IMR-90 (cell line): ENCODE measurements at regions not wholly inside any gene's neighbourhood (a gene's known extent, or its start where the extent isn't known, plus 50 kb on each side); places are given as distances from the start of the nearest gene placed in this dataset.

Experiments used
- ATAC-seq: fragments of 200-7000 bp; cut with Tn5 transposase; 2 replicates; pipeline ENCODE4 v1.9.1; 2020; ENCODE audit warnings: low read depth, mild to moderate bottlenecking, moderate library complexity
- BruUV-seq: library from RNA; stranded (reverse); fragments of 400-500 nt; replicated peaks from 2 replicates; lab custom pipeline; 2021; lab: Mats Ljungman, UMichigan
- CTCF ChIA-PET: fragments of 300-600 bp; formaldehyde crosslinking; extraction: SDS; loops from one replicate; lab custom pipeline; 2021; ENCODE audit warnings: antibody characterized with exemption; lab: Yijun Ruan, JAX
- POLR2A ChIA-PET: fragments of 300-600 bp; sonication (Branson Sonifier 250); formaldehyde crosslinking; loops from one replicate; lab custom pipeline; 2022; ENCODE audit warnings: antibody characterized with exemption; ENCODE audit not compliant: unreplicated experiment; lab: Charles Lee
- DNase-seq: peaks from one replicate; pipeline ENCODE4 v3.0.0; 2013
- H2AFZ ChIP-seq: replicated peaks from 2 replicates; pipeline ENCODE3; 2013; ENCODE audit warnings: low read length, mild to moderate bottlenecking; ENCODE audit not compliant: poor library complexity
- H2AK5ac ChIP-seq: 2 replicates; pipeline ENCODE4 v1.6.1; 2013; ENCODE audit warnings: low read depth, low read length, inconsistent platforms
- H2AK9ac ChIP-seq: replicated peaks from 2 replicates; pipeline ENCODE3; 2013; ENCODE audit warnings: mild to moderate bottlenecking, low read depth, low read length, moderate library complexity; ENCODE audit not compliant: poor library complexity
- H2BK120ac ChIP-seq: 2 replicates; pipeline ENCODE4 v1.6.1; 2013; ENCODE audit warnings: low read depth, low read length, inconsistent platforms
- H2BK15ac ChIP-seq: 3 replicates; pipeline ENCODE4 v1.6.1; 2013; ENCODE audit warnings: low read depth, low read length, inconsistent platforms
- H2BK20ac ChIP-seq: 2 replicates; pipeline ENCODE4 v1.6.1; 2013; ENCODE audit warnings: low read depth, mild to moderate bottlenecking, inconsistent platforms, low read length, moderate library complexity
- H2BK5ac ChIP-seq: 2 replicates; pipeline ENCODE4 v1.6.1; 2013; ENCODE audit warnings: mild to moderate bottlenecking, low read depth, low read length, inconsistent platforms; ENCODE audit not compliant: poor library complexity, severe bottlenecking
- H3K14ac ChIP-seq: replicated peaks from 2 replicates; pipeline ENCODE4 v1.6.1; 2013; ENCODE audit warnings: low read depth, low read length, inconsistent platforms
- H3K18ac ChIP-seq: 2 replicates; pipeline ENCODE4 v1.6.1; 2013; ENCODE audit warnings: low read depth, low read length, control low read depth
- H3K23ac ChIP-seq: 2 replicates; pipeline ENCODE4 v1.6.1; 2013; ENCODE audit warnings: low read depth, low read length, inconsistent platforms
- H3K27ac ChIP-seq: 2 replicates; pipeline ENCODE4 v1.5.1; 2013; ENCODE audit warnings: mild to moderate bottlenecking, control low read depth, low read length; ENCODE audit not compliant: insufficient read depth
- H3K27me3 ChIP-seq: 2 replicates; pipeline ENCODE4 v1.6.1; 2013; ENCODE audit warnings: low read length; ENCODE audit not compliant: control insufficient read depth, insufficient read depth
- H3K36me3 ChIP-seq: 2 replicates; pipeline ENCODE4 v1.6.1; 2013; ENCODE audit warnings: low read length, mixed read lengths; ENCODE audit not compliant: control insufficient read depth, insufficient read depth
- H3K4ac ChIP-seq: 2 replicates; pipeline ENCODE4 v1.6.1; 2013; ENCODE audit warnings: low read depth, low read length, inconsistent platforms
- H3K4me1 ChIP-seq: 2 replicates; pipeline ENCODE4 v1.6.1; 2013; ENCODE audit warnings: low read length, mixed read lengths; ENCODE audit not compliant: control insufficient read depth, insufficient read depth
- H3K4me2 ChIP-seq: 2 replicates; pipeline ENCODE4 v1.6.1; 2013; ENCODE audit warnings: low read depth, mild to moderate bottlenecking, control low read depth, low read length, moderate library complexity
- H3K4me3 ChIP-seq: 2 replicates; pipeline ENCODE4 v1.5.1; 2013; ENCODE audit warnings: low read depth, mild to moderate bottlenecking, control low read depth, low read length, moderate library complexity; ENCODE audit not compliant: insufficient read depth
- H3K56ac ChIP-seq: 2 replicates; pipeline ENCODE4 v1.6.1; 2013; ENCODE audit warnings: low read length, inconsistent platforms; ENCODE audit not compliant: insufficient read depth; ENCODE audit errors: extremely low read depth
- H3K79me1 ChIP-seq, 2 experiments: 2 replicates each; pipeline ENCODE4 v1.6.1; 2013; ENCODE audit warnings: low read length in 2 of 2, inconsistent platforms in 1 of 2, low read depth in 1 of 2
- H3K9ac ChIP-seq: 2 replicates; pipeline ENCODE4 v1.6.1; 2013; ENCODE audit warnings: low read depth, low read length, control low read depth
- H3K9me1 ChIP-seq: 2 replicates; pipeline ENCODE4 v1.6.1; 2013; ENCODE audit warnings: low read length, inconsistent platforms; ENCODE audit not compliant: insufficient read depth
- H3K9me3 ChIP-seq: 2 replicates; pipeline ENCODE4 v1.6.1; 2013; ENCODE audit warnings: low read length; ENCODE audit not compliant: control insufficient read depth, insufficient read depth
- H4K20me1 ChIP-seq: 2 replicates; pipeline ENCODE4 v1.6.1; 2013; ENCODE audit warnings: low read length, inconsistent platforms; ENCODE audit not compliant: insufficient read depth
- H4K5ac ChIP-seq: 2 replicates; pipeline ENCODE4 v1.6.1; 2013; ENCODE audit warnings: mild to moderate bottlenecking, low read depth, low read length, control low read depth
- H4K8ac ChIP-seq, 2 experiments: 2 replicates each; pipeline ENCODE4 v1.6.1; 2013; ENCODE audit warnings: low read depth in 2 of 2, low read length in 2 of 2, control low read depth in 1 of 2, inconsistent platforms in 1 of 2
- H4K91ac ChIP-seq: 2 replicates; pipeline ENCODE4 v1.6.1; 2013; ENCODE audit warnings: low read depth, low read length, inconsistent platforms; ENCODE audit not compliant: insufficient read depth
- BHLHE40 ChIP-seq: fragments of 150-350 bp; IDR thresholded peaks from 2 replicates; pipeline ENCODE4 v1.6.1; 2016; ENCODE audit warnings: mild to moderate bottlenecking, low read depth, low read length
- CEBPB ChIP-seq: IDR thresholded peaks from 2 replicates; pipeline ENCODE4 v1.6.1; 2012; ENCODE audit warnings: low read depth, low read length, improper control_type of control experiment
- CHD1 ChIP-seq: IDR thresholded peaks from 2 replicates; pipeline ENCODE4 v1.6.1; 2012; ENCODE audit warnings: low read depth, low read length, improper control_type of control experiment
- CTCF ChIP-seq: conservative IDR thresholded peaks from 2 replicates; pipeline ENCODE4 v1.5.1; 2012; ENCODE audit warnings: mild to moderate bottlenecking, low read depth, low read length, improper control_type of control experiment
- ELK1 ChIP-seq: fragments of 150-350 bp; IDR thresholded peaks from 2 replicates; pipeline ENCODE4 v1.6.1; 2016; ENCODE audit warnings: low read depth, mild to moderate bottlenecking, low read length, moderate library complexity, borderline replicate concordance
- FOS ChIP-seq: fragments of 150-350 bp; IDR thresholded peaks from 2 replicates; pipeline ENCODE4 v1.6.1; 2016; ENCODE audit warnings: low read depth, low read length
- MAFK ChIP-seq: IDR thresholded peaks from 2 replicates; pipeline ENCODE4 v1.6.1; 2012; ENCODE audit warnings: low read depth, low read length, improper control_type of control experiment
- MAZ ChIP-seq: IDR thresholded peaks from 2 replicates; pipeline ENCODE4 v1.6.1; 2012; ENCODE audit warnings: low read depth, mild to moderate bottlenecking, low read length, improper control_type of control experiment, moderate library complexity, borderline replicate concordance
- MXI1 ChIP-seq: IDR thresholded peaks from 2 replicates; pipeline ENCODE4 v1.6.1; 2012; ENCODE audit warnings: low read depth, mild to moderate bottlenecking, low read length, moderate library complexity, borderline replicate concordance
- NFE2L2 ChIP-seq: fragments of 150-350 bp; IDR thresholded peaks from 2 replicates; pipeline ENCODE4 v1.6.1; 2016; ENCODE audit warnings: low read depth, mild to moderate bottlenecking, low read length
- POLR2A ChIP-seq: IDR thresholded peaks from 2 replicates; pipeline ENCODE4 v1.6.1; 2012; ENCODE audit warnings: mild to moderate bottlenecking, low read depth, low read length
- RAD21 ChIP-seq: IDR thresholded peaks from 2 replicates; pipeline ENCODE4 v1.6.1; 2012; ENCODE audit warnings: low read length, improper control_type of control experiment
- RCOR1 ChIP-seq: IDR thresholded peaks from 2 replicates; pipeline ENCODE4 v1.6.1; 2012; ENCODE audit warnings: mild to moderate bottlenecking, low read length, improper control_type of control experiment; ENCODE audit not compliant: insufficient replicate concordance
- RFX5 ChIP-seq: IDR thresholded peaks from 2 replicates; pipeline ENCODE4 v1.8.0; 2012; ENCODE audit warnings: low read depth, mild to moderate bottlenecking, low read length, moderate library complexity
- SMC3 ChIP-seq: fragments of 150-350 bp; IDR thresholded peaks from 2 replicates; pipeline ENCODE4 v1.6.1; 2016; ENCODE audit warnings: low read depth, mild to moderate bottlenecking, antibody characterized with exemption, low read length, moderate library complexity
- USF2 ChIP-seq: fragments of 150-350 bp; IDR thresholded peaks from 2 replicates; pipeline ENCODE4 v1.6.1; 2017; ENCODE audit warnings: mild to moderate bottlenecking, antibody characterized with exemption, low read length, low read depth
- dilution Hi-C: fragments of 300-500 bp; cut with HindIII; formaldehyde crosslinking; loops from one replicate; pipeline ENCODE4 v1.14.3; 2018; ENCODE audit warnings: low sequenced_read_pairs; ENCODE audit not compliant: unreplicated experiment
- in situ Hi-C: fragments of 300-500 bp; cut with MboI; formaldehyde crosslinking; loops from 3 replicates; pipeline ENCODE4 v1.14.3; 2019; ENCODE audit warnings: low sequenced_read_pairs, inconsistent platforms, mixed read lengths
- intact Hi-C: fragments of 100-400 bp; cut with micrococcal nuclease; formaldehyde crosslinking; loops from 2 replicates; pipeline ENCODE4 v1.10.0; 2022

GRCh38 chr14:49049711-49050110, 536.5 kb downstream of the RPS29 start:
- no peak overlapping the region for H2AFZ ChIP-seq
- ATAC-seq, result no peak
- no peak overlapping the region for H3K23ac ChIP-seq
- H4K20me1 ChIP-seq, result no peaks in the 10 kb centered on the region
- H4K8ac ChIP-seq, result no peak overlapping the region
- in situ Hi-C loops (no loop called here), intact Hi-C loops (no loop called here), dilution Hi-C loops (no loop called here)
- H3K36me3 ChIP-seq, result no peaks in the 10 kb centered on the region
- no peak overlapping the region for H4K91ac ChIP-seq
- no peak overlapping the region for H3K4me3 ChIP-seq
- ChIA-PET CTCF (no interaction called here), POLR2A (no interaction called here)
- no peaks in the 10 kb centered on the region for H3K79me1 ChIP-seq
- H2BK15ac ChIP-seq, result no peak overlapping the region
- H3K56ac ChIP-seq, result no peak overlapping the region
- H2BK20ac ChIP-seq, result no peak overlapping the region
- H3K9me3 ChIP-seq, result 0 out of 2 replicates have a peak, but pooled peaks cover 2% of the 10 kb centered on the region
- no TSS peak for BruUV-seq
- no peak overlapping the region for H2AK9ac ChIP-seq
- DNase-seq, result no peak
- no peak overlapping the region for H4K5ac ChIP-seq
- no peaks in the 10 kb centered on the region for H3K27me3 ChIP-seq
- no peak overlapping the region for H3K27ac ChIP-seq
- no peak overlapping the region for H3K9ac ChIP-seq
- H3K9me1 ChIP-seq, result no peaks in the 10 kb centered on the region
- H3K14ac ChIP-seq, result no peak overlapping the region
- H3K4me2 ChIP-seq, result no peak overlapping the region
- H2BK5ac ChIP-seq, result no peak overlapping the region
- H3K18ac ChIP-seq, result no peak overlapping the region; the same call in 1 of the 2 replicates
- H2AK5ac ChIP-seq, result no peak overlapping the region
- H3K4ac ChIP-seq, result no peak overlapping the region
- no peak for TF ChIP-seq MXI1
- no peak for TF ChIP-seq MAZ
- TF ChIP-seq SMC3, result no peak
- no peak for TF ChIP-seq ELK1
- no peak for TF ChIP-seq NFE2L2
- no peak for TF ChIP-seq BHLHE40
- TF ChIP-seq RAD21, result no peak
- no peak for TF ChIP-seq RFX5
- TF ChIP-seq CTCF, result no peak
- TF ChIP-seq RCOR1, result no peak
- TF ChIP-seq POLR2A, result no peak
- no peak for TF ChIP-seq CEBPB
- TF ChIP-seq MAFK, result no peak
- no peak for TF ChIP-seq USF2
- no peak for TF ChIP-seq CHD1
- no peak for TF ChIP-seq FOS
- H3K4me1 ChIP-seq, result peaks cover 9% of the 10 kb centered on the region
- H2BK120ac ChIP-seq, result no peak overlapping the region
